Stomach (tissue), 8 donors: ENCODE measurements at regions not wholly inside any gene's neighbourhood (a gene's known extent, or its start where the extent isn't known, plus 50 kb on each side); places are given as distances from the start of the nearest gene placed in this dataset.

Source experiments
- DNase-seq, 2 donors: peaks; one replicate each; pipeline versions ENCODE4 v3.0.0 to v3.0.0-alpha.2; 2013 to 2019
- H3K27ac ChIP-seq, 5 donors: fragments of 200-600 bp in 4 of 5; sonication (generic) in 4 of 5; one replicate each; pipeline ENCODE4 v1.5.1; 2013 to 2019; ENCODE audit warnings: mild to moderate bottlenecking in 1 of 5, moderate library complexity in 1 of 5
- H3K27me3 ChIP-seq, 3 donors: fragments of 200-600 bp; sonication (generic); one replicate each; pipeline ENCODE4 v1.5.1; 2017 to 2019; ENCODE audit warnings: mixed run types in 1 of 3
- H3K36me3 ChIP-seq, 4 donors: fragments of 200-600 bp; sonication (generic); 1 replicate in 3 of 4; 2 replicates in 1 of 4; pipeline ENCODE4 v1.5.1; 2016 to 2019
- H3K4me1 ChIP-seq, 4 donors: fragments of 200-600 bp; sonication (generic); one replicate each; pipeline ENCODE4 v1.5.1; 2016 to 2019
- H3K4me3 ChIP-seq, 4 donors: fragments of 200-600 bp; sonication (generic) in 3 of 4; one replicate each; pipeline ENCODE4 v1.5.1; 2016 to 2019; ENCODE audit warnings: mild to moderate bottlenecking in 1 of 4
- H3K9me3 ChIP-seq, 4 donors: fragments of 200-600 bp; sonication (generic); one replicate each; pipeline ENCODE4 v1.5.1; 2016 to 2019
- CTCF ChIP-seq, 7 experiments: fragments of 450-650 bp in 4 of 7; fragments of 200-600 bp in 3 of 7; sonication (generic) in 3 of 7; IDR thresholded peaks; one replicate each; pipeline ENCODE4 v1.5.1; 2016 to 2019; ENCODE audit warnings: antibody characterized with exemption in 7 of 7, control low read depth in 2 of 7, mild to moderate bottlenecking in 1 of 7
- EP300 ChIP-seq: sonication (generic); formaldehyde crosslinking; IDR thresholded peaks from one replicate; pipeline ENCODE4 v1.6.1; 2017; ENCODE audit warnings: antibody characterized with exemption
- POLR2A ChIP-seq, 4 donors: fragments of 450-650 bp; IDR thresholded peaks; one replicate each; pipeline ENCODE4 v1.6.1; 2016; ENCODE audit warnings: antibody characterized with exemption in 4 of 4, control low read depth in 2 of 4, mild to moderate bottlenecking in 1 of 4, moderate library complexity in 1 of 4
- POLR2AphosphoS5 ChIP-seq, 3 donors: sonication (generic); formaldehyde crosslinking; IDR thresholded peaks; one replicate each; pipeline ENCODE4 v1.6.1; 2016; ENCODE audit warnings: antibody characterized with exemption in 3 of 3
- WGBS, 5 donors: extraction: QIAGEN DNeasy Blood & Tissue Kit in 3 of 5; methylation state at CpG; one replicate each; pipeline versions ENCODE4 v1.1.5 to v1.1.7; 2013 to 2018; 5-methylcytosine and 5-hydroxymethylcytosine counted together
- intact Hi-C: fragments of 100-400 bp; cut with DNase I; formaldehyde crosslinking; loops from one replicate; pipeline ENCODE4 v1.15.1; 2023; ENCODE audit warnings: low total_unique reads
- donor health status: healthy with polysubstance abuse.
- donor health status: Bipolar disorder and iron deficiency.
- donor health status: healthy.

DNA sequence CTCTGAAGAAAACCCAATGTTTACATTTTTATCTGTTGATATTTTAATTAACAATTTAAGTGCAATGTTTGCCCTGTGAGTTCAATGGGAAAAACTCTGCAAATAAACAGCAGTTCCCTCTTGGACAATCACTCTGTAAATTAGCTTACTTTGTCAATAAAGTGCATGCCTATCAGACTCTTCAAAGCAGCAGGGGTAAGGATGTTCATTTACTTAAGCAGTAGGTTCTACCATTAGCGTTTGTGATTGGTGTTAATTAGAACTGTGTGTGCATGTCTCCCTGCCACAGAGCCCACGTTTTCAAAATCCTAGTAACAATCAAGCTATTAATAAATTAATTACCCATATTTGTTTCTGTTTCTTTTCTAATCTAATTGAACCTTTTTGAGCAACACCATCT is 1921.6 kb upstream of the WWC1 start:
- 22 to 41% (median 30%) methylated on average over 2 of the region's 2 CpGs for WGBS, 5 donors
- TF ChIP-seq EP300 (no peak), POLR2A (IDR thresholded peaks at IDR 0.05) (no peak), POLR2AphosphoS5 (IDR thresholded peaks at IDR 0.05) (no peak), CTCF (IDR thresholded peaks at IDR 0.05) (no peak)
- Histone ChIP-seq H3K4me1 (no peaks in the 10 kb centered on the region), H3K27ac (no peak overlapping the region), H3K9me3 (peaks cover 0 to 4% (median 0%) of the 10 kb centered on the region in 4 donors), H3K36me3 (no peaks in the 10 kb centered on the region), H3K27me3 (no peaks in the 10 kb centered on the region), H3K4me3 (no peak overlapping the region)
- DNase-seq = no peak
- intact Hi-C loops = no loop called here

DNA sequence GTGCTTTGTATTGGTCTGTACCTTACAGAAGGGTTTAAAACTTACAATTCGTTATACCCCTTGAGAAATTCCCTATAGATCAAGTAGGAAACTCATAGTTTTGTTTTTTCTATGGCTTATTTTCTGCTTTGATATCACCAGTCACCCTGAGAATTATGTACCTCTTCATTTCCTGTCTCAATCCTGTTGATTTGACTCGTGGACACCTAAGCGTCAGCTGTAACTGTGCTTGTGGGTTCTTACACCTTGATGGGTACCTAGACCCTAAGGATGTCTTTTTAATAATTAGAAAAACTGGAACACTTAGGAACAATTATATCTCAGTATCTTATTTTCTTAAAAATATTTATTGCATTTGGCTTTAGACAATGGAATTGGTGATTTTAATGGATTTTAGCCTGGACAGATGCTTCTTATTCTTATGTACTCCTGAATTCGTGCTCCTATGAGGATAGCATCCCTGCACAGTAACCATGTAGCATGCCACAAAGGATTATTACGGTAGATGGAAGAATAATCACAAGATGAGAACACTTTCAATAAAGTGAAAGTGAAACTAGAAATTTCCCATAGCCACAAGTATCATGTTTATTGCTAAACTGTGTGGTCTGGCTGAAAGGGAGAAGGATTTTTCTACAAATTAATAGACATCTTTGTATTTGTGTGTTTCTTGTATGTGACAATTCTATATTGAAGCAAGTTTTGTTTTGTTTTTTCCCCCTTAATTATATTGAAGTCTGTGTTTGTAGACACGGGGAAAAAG is 1920.3 kb upstream of the WWC1 start:
- Histone ChIP-seq H3K27me3 (no peaks in the 10 kb centered on the region), H3K27ac (no peak overlapping the region), H3K4me1 (no peaks in the 10 kb centered on the region), H3K4me3 (peak overlapping the region; percentile 9 to 20 (median 14)), H3K9me3 (peaks cover 0 to 4% (median 0%) of the 10 kb centered on the region in 4 donors), H3K36me3 (no peaks in the 10 kb centered on the region)
- intact Hi-C loops = no loop called here
- 69 to 82% (median 73%) methylated on average over 6 of the region's 6 CpGs for WGBS, 5 donors
- DNase-seq = peak in 1 of 2 donors; percentile 9
- TF ChIP-seq CTCF (IDR thresholded peaks at IDR 0.05) (no peak), EP300 (no peak), POLR2AphosphoS5 (IDR thresholded peaks at IDR 0.05) (no peak), POLR2A (IDR thresholded peaks at IDR 0.05) (no peak)

DNA sequence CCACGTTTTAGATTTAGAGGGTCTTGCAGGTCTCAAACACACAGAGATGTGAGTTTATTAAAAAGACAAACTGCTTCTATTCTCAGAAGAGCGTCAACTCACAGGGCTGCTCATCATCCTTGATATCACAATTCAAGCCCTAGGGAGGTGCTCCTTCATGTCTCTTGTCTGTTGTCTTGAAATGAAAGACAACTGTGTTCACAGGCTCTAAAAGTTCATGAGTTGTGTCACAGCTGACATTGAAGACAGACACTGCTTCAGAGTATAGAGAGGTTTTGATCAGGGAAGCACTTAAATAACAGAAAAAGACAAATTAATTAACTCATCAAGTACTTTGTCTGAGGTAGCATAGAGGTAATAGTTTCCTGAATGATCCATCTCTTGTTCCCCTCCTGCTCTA is 1917.6 kb upstream of the WWC1 start:
- TF ChIP-seq CTCF (IDR thresholded peaks at IDR 0.05) (no peak), POLR2AphosphoS5 (IDR thresholded peaks at IDR 0.05) (no peak), EP300 (no peak), POLR2A (IDR thresholded peaks at IDR 0.05) (no peak)
- Histone ChIP-seq H3K27ac (no peak overlapping the region), H3K4me1 (no peaks in the 10 kb centered on the region), H3K27me3 (no peaks in the 10 kb centered on the region), H3K9me3 (peaks cover 0 to 13% (median 9%) of the 10 kb centered on the region in 4 donors), H3K36me3 (no peaks in the 10 kb centered on the region), H3K4me3 (no peak overlapping the region)
- intact Hi-C loops = no loop called here
- no peak for DNase-seq
- WGBS, 5 donors = 84 to 90% (median 85%) methylated on average over 2 of the region's 2 CpGs

DNA sequence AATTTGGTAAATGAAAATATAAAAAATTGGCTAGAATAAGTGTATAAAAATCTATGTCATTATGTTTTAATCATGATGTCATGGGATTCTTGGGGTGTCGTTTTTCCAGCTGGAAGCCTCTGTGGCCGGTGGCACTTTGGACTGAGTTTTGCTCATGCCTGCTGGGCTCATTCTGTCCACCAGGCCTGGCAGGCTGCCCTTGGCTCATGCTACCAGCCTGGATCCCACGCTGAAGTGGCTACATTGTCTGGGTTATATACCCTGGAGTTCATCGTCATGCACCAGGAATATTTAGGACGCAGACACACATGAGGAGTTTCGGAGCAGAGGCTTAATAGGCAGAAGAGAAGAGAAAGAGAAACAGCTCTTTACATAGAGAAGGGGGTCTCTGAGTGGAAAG is 1913.7 kb upstream of the WWC1 start:
- 72 to 87% (median 84%) methylated on average over 6 of the region's 6 CpGs for WGBS, 5 donors
- intact Hi-C loops = no loop called here

More for the DNA sequence above, 1913.7 kb upstream of the WWC1 start:
- TF ChIP-seq CTCF (IDR thresholded peaks at IDR 0.05) (no peak), POLR2A (IDR thresholded peaks at IDR 0.05) (no peak), POLR2AphosphoS5 (IDR thresholded peaks at IDR 0.05) (no peak), EP300 (no peak)
- Histone ChIP-seq H3K27me3 (no peaks in the 10 kb centered on the region), H3K4me3 (no peak overlapping the region), H3K27ac (no peak overlapping the region), H3K36me3 (no peaks in the 10 kb centered on the region), H3K4me1 (no peaks in the 10 kb centered on the region), H3K9me3 (peaks cover 0 to 22% (median 18%) of the 10 kb centered on the region in 4 donors)
- DNase-seq = no peak
